ENCODE measurements at regions not wholly inside any gene's neighbourhood (a gene's known extent, or its start where the extent isn't known, plus 50 kb on each side); places are given as distances from the start of the nearest gene placed in this dataset.

GRCh38 chr9:81380504-81381359 lies 308.6 kb downstream of the TLE1 start:
- 86 to 90% methylated on average over 9 of the region's 9 CpGs for WGBS, 2 donors
- H3K9me3 ChIP-seq = no peaks in the 10 kb centered on the region
- no peak overlapping the region for H3K27ac ChIP-seq
- no peaks in the 10 kb centered on the region for H3K27me3 ChIP-seq
- H3K4me3 ChIP-seq = no peak overlapping the region
- TF ChIP-seq POLR2A (IDR thresholded peaks at IDR 0.05) = no peak
- no peak for TF ChIP-seq POLR2AphosphoS5 (IDR thresholded peaks at IDR 0.05)
- TF ChIP-seq EP300 (IDR thresholded peaks at IDR 0.05) = no peak
- TF ChIP-seq CTCF (IDR thresholded peaks at IDR 0.05) = no peak
- no peak for DNase-seq
- no peak for ATAC-seq (ENCODE audit: low FRiP score in 2 of 2)
- no peaks in the 10 kb centered on the region for H3K36me3 ChIP-seq
- no peaks in the 10 kb centered on the region for H3K4me1 ChIP-seq

GRCh38 chr9:81379655-81380054 lies 309.7 kb downstream of the TLE1 start:
- no peak overlapping the region for H3K27ac ChIP-seq
- no peak overlapping the region for H3K4me3 ChIP-seq
- peak in 1 of 2 donors; percentile 41 for ATAC-seq (ENCODE audit: low FRiP score in 2 of 2)
- peaks cover 0 to 7% (median 0%) of the 10 kb centered on the region in 4 donors for H3K4me1 ChIP-seq
- TF ChIP-seq CTCF (IDR thresholded peaks at IDR 0.05) (no peak), POLR2A (IDR thresholded peaks at IDR 0.05) (no peak), POLR2AphosphoS5 (IDR thresholded peaks at IDR 0.05) (no peak), EP300 (IDR thresholded peaks at IDR 0.05) (no peak)
- H3K27me3 ChIP-seq = no peaks in the 10 kb centered on the region
- no peaks in the 10 kb centered on the region for H3K9me3 ChIP-seq
- 62 to 75% methylated on average over 1 of the region's 1 CpG for WGBS, 2 donors
- DNase-seq = no peak
- H3K36me3 ChIP-seq = no peaks in the 10 kb centered on the region

GRCh38 chr9:81377921-81378320 lies 311.4 kb downstream of the TLE1 start:
- WGBS, 2 donors = 75 to 88% methylated on average over 1 of the region's 1 CpG
- H3K27me3 ChIP-seq = no peaks in the 10 kb centered on the region
- no peak for ATAC-seq (ENCODE audit: low FRiP score in 2 of 2)
- peaks cover 0 to 8% (median 0%) of the 10 kb centered on the region in 4 donors for H3K4me1 ChIP-seq
- no peaks in the 10 kb centered on the region for H3K9me3 ChIP-seq
- TF ChIP-seq CTCF (IDR thresholded peaks at IDR 0.05) (no peak), EP300 (IDR thresholded peaks at IDR 0.05) (no peak), POLR2AphosphoS5 (IDR thresholded peaks at IDR 0.05) (no peak), POLR2A (IDR thresholded peaks at IDR 0.05) (no peak)
- no peaks in the 10 kb centered on the region for H3K36me3 ChIP-seq
- no peak for DNase-seq
- no peak overlapping the region for H3K27ac ChIP-seq
- no peak overlapping the region for H3K4me3 ChIP-seq

- Histone ChIP-seq H3K4me1 (peaks cover 0 to 8% (median 0%) of the 10 kb centered on the region in 4 donors), H3K9me3 (no peaks in the 10 kb centered on the region), H3K4me3 (no peak overlapping the region), H3K27ac (no peak overlapping the region), H3K36me3 (no peaks in the 10 kb centered on the region), H3K27me3 (no peaks in the 10 kb centered on the region)
- DNase-seq (no peak), ATAC-seq (ENCODE audit: low FRiP score in 2 of 2) (no peak)
- TF ChIP-seq CTCF (IDR thresholded peaks at IDR 0.05) (no peak), POLR2AphosphoS5 (IDR thresholded peaks at IDR 0.05) (no peak), EP300 (IDR thresholded peaks at IDR 0.05) (no peak)
- 82 to 90% methylated on average over 2 of the region's 2 CpGs for WGBS, 2 donors
These were observed 312.0 kb downstream of the TLE1 start for GRCh38 chr9:81377320-81377719.

All from upper lobe of left lung (tissue), 6 donors.